Peyer's patch (tissue), 4 donors: ENCODE measurements at regions not wholly inside any gene's neighbourhood (a gene's known extent, or its start where the extent isn't known, plus 50 kb on each side); places are given as distances from the start of the nearest gene placed in this dataset.

Experiments
- DNase-seq, 3 donors: peaks; one replicate each; pipeline ENCODE4 v3.0.0-alpha.2; 2017 to 2019
- H3K27ac ChIP-seq, 4 donors: fragments of 200-600 bp; sonication (generic); one replicate each; pipeline ENCODE4 v1.5.1; 2016 to 2019
- H3K27me3 ChIP-seq, 2 donors: fragments of 200-600 bp; sonication (generic); one replicate each; pipeline ENCODE4 v1.5.1; 2019
- H3K36me3 ChIP-seq, 3 donors: fragments of 200-600 bp; sonication (generic); one replicate each; pipeline ENCODE4 v1.5.1; 2016 to 2019
- H3K4me1 ChIP-seq, 4 donors: fragments of 200-600 bp; sonication (generic); one replicate each; pipeline ENCODE4 v1.5.1; 2016 to 2019
- H3K4me3 ChIP-seq, 4 donors: fragments of 200-600 bp; sonication (generic); 1 replicate in 3 of 4; 2 replicates in 1 of 4; pipeline ENCODE4 v1.5.1; 2016 to 2019; ENCODE audit warnings: mild to moderate bottlenecking in 1 of 4
- H3K9me3 ChIP-seq, 4 donors: fragments of 200-600 bp; sonication (generic); one replicate each; pipeline ENCODE4 v1.5.1; 2016 to 2019; ENCODE audit warnings: mild to moderate bottlenecking in 1 of 4
- CTCF ChIP-seq, 6 experiments: fragments of 450-650 bp in 4 of 6; fragments of 200-600 bp in 2 of 6; sonication (generic) in 1 of 6; IDR thresholded peaks; one replicate each; pipeline ENCODE4 v1.5.1; 2017 to 2019; ENCODE audit warnings: antibody characterized with exemption in 6 of 6, mild to moderate bottlenecking in 3 of 6, moderate library complexity in 1 of 6
- POLR2A ChIP-seq, 2 donors: fragments of 450-650 bp; IDR thresholded peaks; one replicate each; pipeline ENCODE4 v1.5.1; 2017; ENCODE audit warnings: antibody characterized with exemption in 2 of 2, mild to moderate bottlenecking in 2 of 2, moderate library complexity in 2 of 2

- DNase-seq, result no peak
- H3K4me1 ChIP-seq, result peaks cover 0 to 3% (median 0%) of the 10 kb centered on the region in 4 donors
- TF ChIP-seq POLR2A (IDR thresholded peaks at IDR 0.05) (no peak), CTCF (IDR thresholded peaks at IDR 0.05) (no peak)
- no peaks in the 10 kb centered on the region for H3K9me3 ChIP-seq
- H3K27ac ChIP-seq, result no peak overlapping the region
- H3K4me3 ChIP-seq, result no peak overlapping the region
- H3K36me3 ChIP-seq, result no peaks in the 10 kb centered on the region
- no peaks in the 10 kb centered on the region for H3K27me3 ChIP-seq
Measured at GRCh38 chr9:75447281-75447680, 359.0 kb downstream of the OSTF1 start.

DNA sequence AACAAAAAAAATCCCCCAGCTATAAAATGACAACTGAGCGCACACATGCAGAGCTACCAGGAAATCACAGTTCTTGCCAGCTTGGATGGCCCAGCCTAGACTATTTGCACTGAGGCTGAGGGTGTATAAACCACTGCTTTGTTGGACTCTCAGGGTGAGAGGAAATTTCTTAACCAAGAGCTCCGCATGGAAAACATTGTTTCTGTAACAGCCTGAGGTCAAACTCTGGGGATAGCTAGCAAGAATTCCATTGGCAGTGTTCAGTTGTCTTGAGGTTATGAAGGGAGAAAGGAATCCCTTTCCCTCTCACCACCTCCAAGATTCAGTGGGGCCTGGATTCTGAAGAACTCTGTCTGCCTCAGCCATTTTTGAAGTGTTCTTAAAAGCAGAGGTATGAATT lies 360.0 kb downstream of the OSTF1 start:
- H3K36me3 ChIP-seq, result no peaks in the 10 kb centered on the region
- H3K27me3 ChIP-seq, result no peaks in the 10 kb centered on the region
- H3K9me3 ChIP-seq, result no peaks in the 10 kb centered on the region
- H3K4me1 ChIP-seq, result peaks cover 0 to 3% (median 0%) of the 10 kb centered on the region in 4 donors
- H3K27ac ChIP-seq, result no peak overlapping the region
- TF ChIP-seq POLR2A (IDR thresholded peaks at IDR 0.05), result no peak
- no peak for TF ChIP-seq CTCF (IDR thresholded peaks at IDR 0.05)
- DNase-seq, result no peak
- no peak overlapping the region for H3K4me3 ChIP-seq

- Histone ChIP-seq H3K36me3 (no peaks in the 10 kb centered on the region), H3K9me3 (no peaks in the 10 kb centered on the region), H3K4me3 (no peak overlapping the region), H3K27ac (no peak overlapping the region), H3K27me3 (no peaks in the 10 kb centered on the region), H3K4me1 (peaks cover 0 to 4% (median 0%) of the 10 kb centered on the region in 4 donors)
- no peak for DNase-seq
- TF ChIP-seq POLR2A (IDR thresholded peaks at IDR 0.05) (no peak), CTCF (IDR thresholded peaks at IDR 0.05) (no peak)
Measured at GRCh38 chr9:75448955-75449354, 360.6 kb downstream of the OSTF1 start.

DNA sequence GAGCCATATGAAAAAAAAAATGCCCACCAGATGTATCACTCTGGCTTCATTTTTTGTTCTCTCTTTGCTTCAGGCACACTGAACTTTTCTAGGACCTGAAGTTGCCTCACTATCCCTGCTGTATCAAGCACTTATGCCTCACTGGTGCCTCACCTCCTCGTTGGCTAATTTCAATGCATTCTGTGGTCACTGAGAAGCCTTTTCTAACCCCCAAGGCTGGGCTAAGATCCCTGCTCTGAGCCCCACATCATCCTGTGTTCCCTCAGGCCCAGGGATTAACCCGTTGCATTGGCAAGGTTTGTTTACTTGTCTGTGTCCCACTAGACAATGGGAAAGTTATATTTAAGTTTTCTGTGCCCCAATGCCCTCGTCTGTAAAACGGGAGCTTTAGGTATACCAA lies 362.7 kb downstream of the OSTF1 start:
- no peaks in the 10 kb centered on the region for H3K9me3 ChIP-seq
- H3K4me3 ChIP-seq, result no peak overlapping the region
- no peak for DNase-seq
- no peaks in the 10 kb centered on the region for H3K27me3 ChIP-seq
- no peaks in the 10 kb centered on the region for H3K36me3 ChIP-seq
- TF ChIP-seq CTCF (IDR thresholded peaks at IDR 0.05) (no peak), POLR2A (IDR thresholded peaks at IDR 0.05) (no peak)
- no peak overlapping the region for H3K27ac ChIP-seq
- peaks cover 0 to 11% (median 0%) of the 10 kb centered on the region in 4 donors for H3K4me1 ChIP-seq

GRCh38 chr9:75451505-75451904 lies 363.2 kb downstream of the OSTF1 start:
- no peaks in the 10 kb centered on the region for H3K27me3 ChIP-seq
- H3K36me3 ChIP-seq, result no peaks in the 10 kb centered on the region
- H3K4me3 ChIP-seq, result no peak overlapping the region
- H3K4me1 ChIP-seq, result peaks cover 0 to 11% (median 0%) of the 10 kb centered on the region in 4 donors
- no peak for DNase-seq
- no peak overlapping the region for H3K27ac ChIP-seq
- TF ChIP-seq POLR2A (IDR thresholded peaks at IDR 0.05) (no peak), CTCF (IDR thresholded peaks at IDR 0.05) (no peak)
- H3K9me3 ChIP-seq, result no peaks in the 10 kb centered on the region

- DNase-seq, result no peak
- no peaks in the 10 kb centered on the region for H3K9me3 ChIP-seq
- H3K36me3 ChIP-seq, result no peaks in the 10 kb centered on the region
- H3K27ac ChIP-seq, result no peak overlapping the region
- no peaks in the 10 kb centered on the region for H3K27me3 ChIP-seq
- H3K4me1 ChIP-seq, result peaks cover 0 to 11% (median 0%) of the 10 kb centered on the region in 4 donors
- no peak overlapping the region for H3K4me3 ChIP-seq
- no peak for TF ChIP-seq POLR2A (IDR thresholded peaks at IDR 0.05)
- TF ChIP-seq CTCF (IDR thresholded peaks at IDR 0.05), result no peak
Measured at GRCh38 chr9:75452512-75452911, 364.2 kb downstream of the OSTF1 start.
